Endothelial cell of umbilical vein (primary cell): ENCODE measurements at regions not wholly inside any gene's neighbourhood (a gene's known extent, or its start where the extent isn't known, plus 50 kb on each side); places are given as distances from the start of the nearest gene placed in this dataset.

ENCODE experiments used
- BruUV-seq: library from RNA; stranded (reverse); fragments of 400-500 nt; replicated peaks from 2 replicates; lab custom pipeline; 2021; lab: Mats Ljungman, UMichigan
- CTCF ChIA-PET: fragments of 300-600, 350-600 bp; sonication (Branson Sonifier 250); formaldehyde crosslinking; loops from one replicate; lab custom pipeline; 2021; ENCODE audit warnings: antibody characterized with exemption, inconsistent platforms; lab: Charles Lee
- POLR2A ChIA-PET: fragments of 300-600, 350-600 bp; sonication (Branson Sonifier 250); formaldehyde crosslinking; loops from one replicate; lab custom pipeline; 2021; ENCODE audit warnings: antibody characterized with exemption, inconsistent platforms; lab: Charles Lee
- DNase-seq: peaks from one replicate; pipeline ENCODE4 v3.0.0-alpha.2; 2011; ENCODE audit warnings: low read depth, low spot score
- FAIRE-seq: peaks from 2 replicates; lab custom pipeline; 2011; peaks lifted over from hg19 to GRCh38; lab: Jason Lieb, UNC
- H2AFZ ChIP-seq: 2 replicates; pipeline ENCODE4 v1.6.0; 2012; ENCODE audit warnings: low read depth, low read length, control low read depth, inconsistent platforms
- H3K27ac ChIP-seq: 2 replicates; pipeline ENCODE4 v1.5.1; 2011; ENCODE audit warnings: low read depth, mild to moderate bottlenecking, control low read depth, low read length, moderate library complexity; ENCODE audit not compliant: insufficient read depth
- H3K27me3 ChIP-seq, 2 experiments: 2 replicates each; pipeline versions ENCODE4 v1.6.0 to v1.6.1; 2011; ENCODE audit warnings: low read length in 2 of 2, mixed read lengths in 1 of 2; ENCODE audit not compliant: control insufficient read depth in 2 of 2, insufficient read depth in 2 of 2
- H3K36me3 ChIP-seq, 2 experiments: 2 replicates in 1 of 2; 3 replicates in 1 of 2; pipeline ENCODE4 v1.5.1; 2011; ENCODE audit warnings: low read length in 2 of 2, mild to moderate bottlenecking in 1 of 2, moderate library complexity in 1 of 2; ENCODE audit not compliant: control insufficient read depth in 2 of 2, insufficient read depth in 2 of 2; ENCODE audit errors: extremely low read depth in 1 of 2
- H3K4me1 ChIP-seq: 3 replicates; pipeline ENCODE4 v1.5.1; 2011; ENCODE audit warnings: mild to moderate bottlenecking, low read length; ENCODE audit not compliant: control insufficient read depth, insufficient read depth; ENCODE audit errors: extremely low read depth
- H3K4me2 ChIP-seq: 2 replicates; pipeline ENCODE4 v1.6.1; 2011; ENCODE audit warnings: low read length, control low read depth, mixed read lengths; ENCODE audit not compliant: insufficient read depth
- H3K4me3 ChIP-seq, 3 experiments: fragments of 200-600 bp in 1 of 3; sonication (generic), shearing (Covaris generic) in 1 of 3; replicated peaks in 1 of 3; 2 replicates each; pipeline ENCODE4 v1.5.1; 2011 to 2016; ENCODE audit warnings: control low read depth in 3 of 3, low read length in 3 of 3, mild to moderate bottlenecking in 2 of 3, inconsistent platforms in 1 of 3, low read depth in 1 of 3, moderate library complexity in 1 of 3; ENCODE audit not compliant: insufficient read depth in 1 of 3
- H3K79me2 ChIP-seq: 2 replicates; pipeline ENCODE4 v1.6.0; 2012; ENCODE audit warnings: low read length, inconsistent platforms; ENCODE audit not compliant: control insufficient read depth, insufficient read depth
- H3K9ac ChIP-seq: replicated peaks from 2 replicates; pipeline ENCODE3; 2011; ENCODE audit warnings: low read length, control low read depth; ENCODE audit not compliant: insufficient read depth; ENCODE audit errors: extremely low read depth
- H3K9me1 ChIP-seq: replicated peaks from 3 replicates; pipeline ENCODE4 v1.6.0; 2011; ENCODE audit warnings: mild to moderate bottlenecking, low read length; ENCODE audit not compliant: control insufficient read depth, insufficient read depth; ENCODE audit errors: extremely low read depth
- H3K9me3 ChIP-seq: replicated peaks from 2 replicates; pipeline ENCODE4 v1.5.1; 2012; ENCODE audit warnings: low read length, inconsistent platforms; ENCODE audit not compliant: control insufficient read depth, insufficient read depth
- H4K20me1 ChIP-seq: replicated peaks from 2 replicates; pipeline ENCODE3; 2011; ENCODE audit warnings: mild to moderate bottlenecking, low read length; ENCODE audit not compliant: control insufficient read depth, insufficient read depth; ENCODE audit errors: extremely low read depth
- CTCF ChIP-seq, 2 donors: IDR thresholded peaks; 1 replicate in 1 of 2; 2 replicates in 1 of 2; pipeline ENCODE4 v1.5.1; 2011; ENCODE audit warnings: low read length in 2 of 2, mild to moderate bottlenecking in 2 of 2, moderate library complexity in 2 of 2, control low read depth in 1 of 2, inconsistent platforms in 1 of 2, low read depth in 1 of 2; ENCODE audit not compliant: insufficient read depth in 1 of 2; ENCODE audit errors: extremely low read depth in 1 of 2
- EZH2 ChIP-seq: IDR thresholded peaks from 2 replicates; pipeline ENCODE4 v1.6.1; 2012; ENCODE audit warnings: borderline replicate concordance, low read depth, mild to moderate bottlenecking, moderate library complexity, low read length, inconsistent platforms; ENCODE audit not compliant: severe bottlenecking
- FOS ChIP-seq: IDR thresholded peaks from 2 replicates; pipeline ENCODE4 v1.6.1; 2011; ENCODE audit warnings: mild to moderate bottlenecking, low read length, moderate library complexity, borderline replicate concordance; ENCODE audit not compliant: insufficient read depth
- GATA2 ChIP-seq: IDR thresholded peaks from 2 replicates; pipeline ENCODE4 v1.7.0; 2011; ENCODE audit warnings: low read depth, mild to moderate bottlenecking, moderate library complexity, mixed read lengths, low read length; ENCODE audit not compliant: insufficient read length, insufficient read depth
- JUN ChIP-seq: IDR thresholded peaks from 2 replicates; pipeline ENCODE4 v1.6.1; 2011; ENCODE audit warnings: borderline replicate concordance, low read depth; ENCODE audit not compliant: insufficient read length, insufficient read depth
- MYC ChIP-seq: IDR thresholded peaks from one replicate; pipeline ENCODE4 v1.6.1; 2011; ENCODE audit warnings: mild to moderate bottlenecking, low read depth, low read length
- POLR2A ChIP-seq: IDR thresholded peaks from 2 replicates; pipeline ENCODE4 v1.6.1; 2012; ENCODE audit warnings: low read depth, mild to moderate bottlenecking, control low read depth, low read length
- POLR2AphosphoS5 ChIP-seq: IDR thresholded peaks from 2 replicates; pipeline ENCODE4 v1.6.1; 2012; ENCODE audit warnings: low read depth, mild to moderate bottlenecking, control low read depth, low read length, moderate library complexity; ENCODE audit not compliant: insufficient read depth
- dilution Hi-C: fragments of 300-500 bp; cut with MboI; formaldehyde crosslinking; loops from one replicate; pipeline ENCODE4 v1.15.0; 2019; ENCODE audit warnings: low sequenced_read_pairs; ENCODE audit not compliant: extremely low pct_ligation_motif_present
- intact Hi-C: fragments of 100-400 bp; cut with micrococcal nuclease; formaldehyde crosslinking; loops from one replicate; pipeline ENCODE4 v1.10.0; 2022
- TF ChIP-seq, protein P1 (sequence below): IDR thresholded peaks from 2 replicates; pipeline ENCODE4 v1.6.1; 2011; ENCODE audit not compliant: insufficient read depth, insufficient read length

DNA sequence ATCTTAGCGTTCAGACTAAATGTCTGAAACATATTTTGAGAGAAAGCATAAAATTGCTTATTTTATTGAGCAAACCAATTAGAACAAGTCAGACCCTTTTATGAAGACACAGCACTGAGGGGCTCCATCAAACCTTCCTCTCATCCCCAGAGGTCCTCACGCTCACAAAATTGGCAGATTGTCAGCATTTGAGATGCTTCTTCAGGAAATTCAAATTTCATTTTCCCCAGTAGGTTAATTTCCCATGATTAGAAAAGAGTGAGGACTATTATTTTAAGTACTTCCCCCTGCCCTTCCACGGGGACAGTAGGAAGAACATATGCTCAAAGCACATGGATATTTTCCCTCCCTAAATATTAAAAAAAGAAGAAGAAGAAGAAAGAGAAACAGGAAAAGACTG, 851.8 kb downstream of the BRD1 start:
- no TSS peak for BruUV-seq
- ChIA-PET POLR2A (no interaction called here), CTCF (no interaction called here)
- H3K36me3 ChIP-seq = no peaks in the 10 kb centered on the region
- H3K4me3 ChIP-seq = no peak overlapping the region
- no peaks in the 10 kb centered on the region for H3K4me1 ChIP-seq
- H3K9me1 ChIP-seq = no peaks in the 10 kb centered on the region
- no peak overlapping the region for H3K27ac ChIP-seq
- H3K4me2 ChIP-seq = no peak overlapping the region
- no peak overlapping the region for H3K9ac ChIP-seq
- no peaks in the 10 kb centered on the region for H3K27me3 ChIP-seq
- intact Hi-C loops = no loop called here
- dilution Hi-C loops = no loop called here
- H3K79me2 ChIP-seq = no peaks in the 10 kb centered on the region
- FAIRE-seq (no peak), DNase-seq (no peak)
- H4K20me1 ChIP-seq = no peaks in the 10 kb centered on the region
- H3K9me3 ChIP-seq = peaks cover 10% of the 10 kb centered on the region
- H2AFZ ChIP-seq = no peak overlapping the region
- TF ChIP-seq CTCF (IDR thresholded peaks at IDR 0.05; ENCODE audit: extremely low read depth in 1 of 2, insufficient read depth in 1 of 2, low read depth in 1 of 2, low read length in 2 of 2) = no peak
- TF ChIP-seq POLR2AphosphoS5 = no peak
- TF ChIP-seq FOS = no peak
- TF ChIP-seq EZH2 = no peak
- TF ChIP-seq MYC = no peak
- TF ChIP-seq GATA2 = no peak
- TF ChIP-seq JUN = no peak
- TF ChIP-seq, protein P1, sequence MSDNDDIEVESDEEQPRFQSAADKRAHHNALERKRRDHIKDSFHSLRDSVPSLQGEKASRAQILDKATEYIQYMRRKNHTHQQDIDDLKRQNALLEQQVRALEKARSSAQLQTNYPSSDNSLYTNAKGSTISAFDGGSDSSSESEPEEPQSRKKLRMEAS = no peak
- TF ChIP-seq POLR2A = no peak
